ENCODE measurements at regions not wholly inside any gene's neighbourhood (a gene's known extent, or its start where the extent isn't known, plus 50 kb on each side); places are given as distances from the start of the nearest gene placed in this dataset.

- TF ChIP-seq CTCF (IDR thresholded peaks at IDR 0.05) (no peak), POLR2A (IDR thresholded peaks at IDR 0.05) (no peak)
Observed at GRCh38 chr18:29849144-29849543, 1193.4 kb downstream of the DSC3 start.
